WTC11 (cell line): ENCODE measurements at regions not wholly inside any gene's neighbourhood (a gene's known extent, or its start where the extent isn't known, plus 50 kb on each side); places are given as distances from the start of the nearest gene placed in this dataset.
A peak's percentile ranks its signal among the peaks of the same experiment; 100 is the strongest.
"Not testable (repeated sequence)": the region's sequence is repeated elsewhere in the genome, so short reads cannot be mapped to it uniquely, and the experiment has no call there.

ENCODE experiments used
- ATAC-seq: fragments of 200-7000 bp; cut with Tn5 transposase; 2 replicates; pipeline ENCODE4 v1.10.0; 2021; ENCODE audit warnings: mild to moderate bottlenecking, moderate library complexity
- CTCF ChIA-PET: fragments of 300-600 bp; sonication (Branson Sonifier 250); formaldehyde crosslinking; loops from one replicate; lab custom pipeline; 2021; ENCODE audit warnings: antibody characterized with exemption; lab: Charles Lee
- POLR2A ChIA-PET: fragments of 350-600 bp; sonication (Branson Sonifier 250); formaldehyde crosslinking; loops from one replicate; lab custom pipeline; 2021; ENCODE audit warnings: antibody characterized with exemption; lab: Charles Lee
- DNase-seq: peaks from one replicate; pipeline ENCODE4 v3.0.0; 2021; ENCODE audit warnings: low spot score
- H3K27ac Mint-ChIP-seq: 2 replicates; pipeline ENCODE4 v1.8.0; 2021; ENCODE audit warnings: mixed read lengths
- H3K27me3 Mint-ChIP-seq: 2 replicates; pipeline ENCODE4 v1.8.0; 2021; ENCODE audit warnings: low read depth, mild to moderate bottlenecking, moderate library complexity, mixed read lengths
- H3K36me3 Mint-ChIP-seq: 2 replicates; pipeline ENCODE4 v1.8.0; 2021; ENCODE audit warnings: mixed read lengths
- H3K4me1 Mint-ChIP-seq: 2 replicates; pipeline ENCODE4 v1.8.0; 2022; ENCODE audit warnings: mixed read lengths
- H3K4me3 Mint-ChIP-seq: 2 replicates; pipeline ENCODE4 v1.8.0; 2021; ENCODE audit warnings: mild to moderate bottlenecking, moderate library complexity, mixed read lengths
- H3K9me3 Mint-ChIP-seq: 2 replicates; pipeline ENCODE4 v1.8.0; 2021; ENCODE audit warnings: mixed read lengths
- ATF1 ChIP-seq: sonication (generic); formaldehyde crosslinking; IDR thresholded peaks from 2 replicates; pipeline ENCODE4 v1.8.1; 2023; ENCODE audit warnings: mild to moderate bottlenecking, moderate library complexity, missing genetic modification reagents
- ATF2 ChIP-seq: sonication (generic); formaldehyde crosslinking; IDR thresholded peaks from 2 replicates; pipeline ENCODE4 v1.8.1; 2022; ENCODE audit warnings: low read depth, missing genetic modification reagents, borderline replicate concordance
- ATF3 ChIP-seq: sonication (generic); formaldehyde crosslinking; conservative IDR thresholded peaks from 2 replicates; pipeline ENCODE4 v1.8.1; 2022; ENCODE audit warnings: mild to moderate bottlenecking, missing genetic modification reagents
- CDX4 ChIP-seq: fragments of 250-450 bp; sonication (Bioruptor Pico); IDR thresholded peaks from 2 replicates; pipeline ENCODE4 v1.9.0; 2021; ENCODE audit warnings: moderate library complexity, mild to moderate bottlenecking, inconsistent platforms, borderline replicate concordance
- CREM ChIP-seq: sonication (generic); formaldehyde crosslinking; IDR thresholded peaks from 2 replicates; pipeline ENCODE4 v1.8.1; 2022; ENCODE audit warnings: mild to moderate bottlenecking, missing genetic modification reagents, moderate library complexity
- E2F1 ChIP-seq: sonication (generic); formaldehyde crosslinking; IDR thresholded peaks from 2 replicates; pipeline ENCODE4 v1.8.0; 2022; ENCODE audit warnings: mild to moderate bottlenecking, missing genetic modification reagents
- ESRRA ChIP-seq: sonication (generic); formaldehyde crosslinking; IDR thresholded peaks from 2 replicates; pipeline ENCODE4 v1.8.1; 2022; ENCODE audit warnings: mild to moderate bottlenecking, missing genetic modification reagents, borderline replicate concordance
- FOXJ3 ChIP-seq: sonication (generic); formaldehyde crosslinking; IDR thresholded peaks from 2 replicates; pipeline ENCODE4 v1.9.0; 2021; ENCODE audit warnings: missing genetic modification reagents, mild to moderate bottlenecking, borderline replicate concordance
- FOXK1 ChIP-seq: sonication (generic); formaldehyde crosslinking; IDR thresholded peaks from 2 replicates; pipeline ENCODE4 v1.8.0; 2022; ENCODE audit warnings: mild to moderate bottlenecking, moderate library complexity, missing genetic modification reagents
- KAT7 ChIP-seq: sonication (generic); formaldehyde crosslinking; IDR thresholded peaks from 2 replicates; pipeline ENCODE4 v1.8.1; 2023; ENCODE audit warnings: missing genetic modification reagents, mild to moderate bottlenecking, borderline replicate concordance
- NR2C2 ChIP-seq: sonication (generic); formaldehyde crosslinking; IDR thresholded peaks from 2 replicates; pipeline ENCODE4 v1.8.0; 2022; ENCODE audit warnings: mild to moderate bottlenecking, missing genetic modification reagents
- PRDM15 ChIP-seq: sonication (generic); formaldehyde crosslinking; IDR thresholded peaks from 2 replicates; pipeline ENCODE4 v1.8.0; 2022; ENCODE audit warnings: missing genetic modification reagents
- SMAD3 ChIP-seq: sonication (generic); formaldehyde crosslinking; IDR thresholded peaks from 2 replicates; pipeline ENCODE4 v1.8.0; 2022; ENCODE audit warnings: missing genetic modification reagents, mild to moderate bottlenecking, borderline replicate concordance
- TEAD1 ChIP-seq: sonication (generic); formaldehyde crosslinking; IDR thresholded peaks from 2 replicates; pipeline ENCODE4 v1.8.0; 2022; ENCODE audit warnings: mild to moderate bottlenecking, missing genetic modification reagents
- USF2 ChIP-seq: sonication (generic); formaldehyde crosslinking; IDR thresholded peaks from 2 replicates; pipeline ENCODE4 v1.8.1; 2023; ENCODE audit warnings: mild to moderate bottlenecking, missing genetic modification reagents, moderate library complexity
- ZMAT4 ChIP-seq: fragments of 250-450 bp; sonication (Bioruptor Pico); IDR thresholded peaks from 2 replicates; pipeline ENCODE4 v1.9.0; 2021; ENCODE audit warnings: mild to moderate bottlenecking
- ZNF138 ChIP-seq: sonication (generic); formaldehyde crosslinking; conservative IDR thresholded peaks from 2 replicates; pipeline ENCODE4 v1.8.1; 2022; ENCODE audit warnings: mild to moderate bottlenecking, moderate library complexity, missing genetic modification reagents
- ZNF219 ChIP-seq: sonication (generic); formaldehyde crosslinking; IDR thresholded peaks from 2 replicates; pipeline ENCODE4 v1.8.0; 2023; ENCODE audit warnings: missing genetic modification reagents, mild to moderate bottlenecking, borderline replicate concordance
- ZNF232 ChIP-seq: sonication (generic); formaldehyde crosslinking; IDR thresholded peaks from 2 replicates; pipeline ENCODE4 v1.8.0; 2022; ENCODE audit warnings: mild to moderate bottlenecking, missing genetic modification reagents
- ZNF423 ChIP-seq: fragments of 250-450 bp; sonication (Bioruptor Pico); IDR thresholded peaks from 2 replicates; pipeline ENCODE4 v2.1.2; 2022; ENCODE audit warnings: mild to moderate bottlenecking, moderate library complexity

- TF ChIP-seq TEAD1 (CRISPR knock-in tag) = no peak
- TF ChIP-seq ZNF232 (CRISPR knock-in tag) = no peak
- no peak for TF ChIP-seq CREM (CRISPR knock-in tag)
Observed at GRCh38 chr1:105459759-105460158, 1596.7 kb upstream of the PRMT6 start (continued).

- no peak overlapping the region for H3K27ac Mint-ChIP-seq
- TF ChIP-seq KAT7 (CRISPR knock-in tag) = no peak
- TF ChIP-seq USF2 (CRISPR knock-in tag) = no peak
- TF ChIP-seq ZNF219 (CRISPR knock-in tag) = no peak
- TF ChIP-seq CREM (CRISPR knock-in tag) = no peak
- CTCF ChIA-PET = no interaction called here
- no peaks in the 10 kb centered on the region for H3K36me3 Mint-ChIP-seq
- H3K9me3 Mint-ChIP-seq = no peaks in the 10 kb centered on the region
- POLR2A ChIA-PET = no interaction called here
- peaks cover 4% of the 10 kb centered on the region; the same call in 1 of the 2 replicates for H3K4me1 Mint-ChIP-seq
- no peak overlapping the region for H3K4me3 Mint-ChIP-seq
- H3K27me3 Mint-ChIP-seq = no peaks in the 10 kb centered on the region
- ATAC-seq (no peak), DNase-seq (no peak)
Observed at GRCh38 chr1:105462308-105462707, 1594.2 kb upstream of the PRMT6 start.

GRCh38 chr1:105467549-105467948, 1588.9 kb upstream of the PRMT6 start:
- Mint-ChIP-seq H3K4me1 (peaks cover 4% of the 10 kb centered on the region; the same call in 1 of the 2 replicates), H3K9me3 (peaks cover 2% of the 10 kb centered on the region; the same call in 1 of the 2 replicates), H3K36me3 (no peaks in the 10 kb centered on the region), H3K27ac (no peak overlapping the region), H3K4me3 (no peak overlapping the region), H3K27me3 (no peaks in the 10 kb centered on the region)
- no peak for DNase-seq
- no peak for ATAC-seq
- ChIA-PET CTCF (no interaction called here), POLR2A (no interaction called here)
- TF ChIP-seq E2F1 (CRISPR knock-in tag) (no peak), FOXK1 (no peak), FOXJ3 (no peak), ZNF423 (CRISPR knock-in tag) (no peak), ZMAT4 (CRISPR knock-in tag) (no peak), PRDM15 (no peak)

- H3K27me3 Mint-ChIP-seq, DNase-seq, H3K27ac Mint-ChIP-seq, CTCF ChIA-PET, H3K9me3 Mint-ChIP-seq, H3K4me1 Mint-ChIP-seq, H3K36me3 Mint-ChIP-seq, POLR2A ChIA-PET, H3K4me3 Mint-ChIP-seq, ATAC-seq: not testable (repeated sequence)
Observed at GRCh38 chr1:105470541-105470940, 1585.9 kb upstream of the PRMT6 start.

- Mint-ChIP-seq H3K9me3 (peaks cover 6% of the 10 kb centered on the region; the same call in 1 of the 2 replicates), H3K27ac (no peak overlapping the region), H3K36me3 (no peaks in the 10 kb centered on the region), H3K27me3 (no peaks in the 10 kb centered on the region), H3K4me3 (no peak overlapping the region), H3K4me1 (peaks cover 8% of the 10 kb centered on the region)
- 0 out of 2 replicates have a peak, but pooled peaks have one; percentile 18 for ATAC-seq
- ChIA-PET CTCF (no interaction called here), POLR2A (no interaction called here)
- DNase-seq = no peak
- TF ChIP-seq NR2C2 (CRISPR knock-in tag) (no peak), FOXJ3 (no peak), CDX4 (CRISPR knock-in tag) (no peak), ESRRA (CRISPR knock-in tag) (no peak), SMAD3 (CRISPR knock-in tag) (no peak), ATF2 (no peak), ATF1 (CRISPR knock-in tag) (no peak), ZNF138 (CRISPR knock-in tag) (no peak), ATF3 (CRISPR knock-in tag) (no peak)
Observed at GRCh38 chr1:105483436-105483835, 1573.0 kb upstream of the PRMT6 start.
